Activated CD4-positive, alpha-beta T cell treated with anti-CD3 and anti-CD28 coated beads, Interleukin-2, Interleukin-6, amounts not matched to agents 100 ng/mL and 50 ng/mL, durations not matched to agents 16 hours and 8 hours (primary cell): ENCODE measurements at regions not wholly inside any gene's neighbourhood (a gene's known extent, or its start where the extent isn't known, plus 50 kb on each side); places are given as distances from the start of the nearest gene placed in this dataset.
"Not testable (repeated sequence)": the region's sequence is repeated elsewhere in the genome, so short reads cannot be mapped to it uniquely, and the experiment has no call there.

ENCODE experiments used
- DNase-seq: peaks from one replicate; pipeline ENCODE4 v3.0.0-alpha.2; 2020

GRCh38 chr19:27892500-27892899 is 1320.5 kb downstream of the UQCRFS1 start:
- no peak for DNase-seq

- no peak for DNase-seq
Measured at GRCh38 chr19:27891411-27891810, 1321.5 kb downstream of the UQCRFS1 start.

GRCh38 chr19:27890696-27891095 is 1322.3 kb downstream of the UQCRFS1 start:
- no peak for DNase-seq

GRCh38 chr19:27890206-27890605 is 1322.7 kb downstream of the UQCRFS1 start:
- DNase-seq, result no peak

GRCh38 chr19:27889156-27889555 is 1323.8 kb downstream of the UQCRFS1 start:
- DNase-seq, result no peak

- no peak for DNase-seq
Measured at GRCh38 chr19:27887946-27888345, 1325.0 kb downstream of the UQCRFS1 start.

- DNase-seq, result no peak
Measured at GRCh38 chr19:27885359-27885758, 1327.6 kb downstream of the UQCRFS1 start.

GRCh38 chr19:27884376-27884775 is 1328.6 kb downstream of the UQCRFS1 start:
- no peak for DNase-seq

- no peak for DNase-seq
Measured at GRCh38 chr19:27881213-27881612, 1331.7 kb downstream of the UQCRFS1 start.

GRCh38 chr19:27876976-27877512 is 1335.9 kb downstream of the UQCRFS1 start:
- no peak for DNase-seq

- DNase-seq, result no peak
Measured at GRCh38 chr19:27876489-27876888, 1336.5 kb downstream of the UQCRFS1 start.

GRCh38 chr19:27872370-27872769 is 1340.6 kb downstream of the UQCRFS1 start:
- DNase-seq, result no peak

- no peak for DNase-seq
Measured at GRCh38 chr19:27870293-27870692, 1342.7 kb downstream of the UQCRFS1 start.

GRCh38 chr19:27868007-27868406 is 1344.9 kb downstream of the UQCRFS1 start:
- DNase-seq, result no peak

GRCh38 chr19:27865927-27866777 is 1346.8 kb downstream of the UQCRFS1 start:
- DNase-seq, result no peak

- no peak for DNase-seq
Measured at GRCh38 chr19:27861411-27861975, 1351.5 kb downstream of the UQCRFS1 start.

- DNase-seq, result no peak
Measured at GRCh38 chr19:27860309-27860934, 1352.5 kb downstream of the UQCRFS1 start.

- DNase-seq, result no peak
Measured at GRCh38 chr19:27859689-27860088, 1353.3 kb downstream of the UQCRFS1 start.

- DNase-seq, result no peak
Measured at GRCh38 chr19:27858981-27859581, 1353.9 kb downstream of the UQCRFS1 start.

- not testable (repeated sequence) for DNase-seq
Measured at GRCh38 chr19:27852931-27853330, 1360.0 kb downstream of the UQCRFS1 start.

GRCh38 chr19:27851543-27852060 is 1361.3 kb downstream of the UQCRFS1 start:
- no peak for DNase-seq

- DNase-seq, result no peak
Measured at GRCh38 chr19:27851002-27851481, 1361.9 kb downstream of the UQCRFS1 start.

GRCh38 chr19:27846944-27847343 is 1366.0 kb downstream of the UQCRFS1 start:
- no peak for DNase-seq
